GM18508 (cell line): ENCODE measurements at regions not wholly inside any gene's neighbourhood (a gene's known extent, or its start where the extent isn't known, plus 50 kb on each side); places are given as distances from the start of the nearest gene placed in this dataset.

Experiments used
- ATAC-seq: cut with Tn5 transposase; IDR thresholded peaks from one replicate; pipeline ENCODE4 v1.9.1; 2021; ENCODE audit warnings: moderate number of reproducible peaks; ENCODE audit not compliant: insufficient read depth, unreplicated experiment

GRCh38 chr3:56903231-56903782, 101.6 kb upstream of the ARHGEF3 start:
- no peak for ATAC-seq

DNA sequence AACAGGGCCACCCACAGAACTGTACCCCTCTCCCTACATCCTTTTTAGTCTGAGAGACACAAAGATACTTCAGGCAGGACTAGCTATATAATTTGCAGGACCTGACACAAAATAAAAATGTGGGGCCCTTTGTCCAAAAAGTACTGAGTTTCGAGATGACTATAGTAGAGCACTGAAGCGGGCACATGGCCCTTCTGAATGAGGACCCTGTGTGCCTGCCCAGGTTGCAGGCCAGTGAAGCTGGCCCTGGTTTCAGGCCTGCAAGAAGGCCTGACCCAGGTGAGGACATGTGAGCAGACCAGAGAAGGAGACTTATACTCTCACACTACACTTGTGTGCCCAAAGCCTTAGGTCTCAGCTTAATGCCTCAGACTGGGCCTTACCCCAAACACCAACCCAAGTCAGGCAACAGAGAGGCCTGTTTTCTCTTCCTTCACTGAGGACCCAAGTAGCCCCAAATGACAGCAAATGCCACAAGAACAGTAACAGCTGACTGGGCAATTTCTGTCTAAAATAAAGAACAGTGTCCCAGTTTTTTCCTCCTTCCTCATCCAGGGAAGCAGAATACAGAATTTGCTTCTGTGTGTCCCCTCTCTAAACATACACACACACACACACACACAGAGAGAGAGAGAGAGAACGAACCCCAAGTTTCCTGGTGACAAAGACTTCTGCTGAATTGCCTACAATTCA, 100.9 kb upstream of the ARHGEF3 start:
- no peak for ATAC-seq

- ATAC-seq: no peak
These were observed 99.1 kb upstream of the ARHGEF3 start for GRCh38 chr3:56900801-56901200.

DNA sequence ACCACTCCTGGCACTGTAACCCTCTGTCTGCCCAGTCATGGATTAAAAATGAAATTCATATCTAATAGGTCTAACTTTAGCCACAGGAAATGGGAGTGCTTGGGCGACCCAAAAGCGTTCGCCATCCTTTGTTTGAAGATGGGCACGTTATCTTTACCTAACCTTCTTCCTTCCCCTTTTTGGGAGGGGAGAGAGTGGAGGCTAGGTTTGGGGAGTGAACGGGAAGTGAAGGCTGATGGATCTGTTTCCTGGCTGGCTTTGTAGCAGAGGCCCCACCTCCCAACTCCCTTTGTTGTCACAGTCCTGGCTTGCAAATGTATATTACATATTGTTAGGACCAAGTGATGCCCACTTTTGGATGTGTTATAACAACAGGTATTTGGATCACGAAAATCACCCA, 98.1 kb upstream of the ARHGEF3 start:
- ATAC-seq: no peak

GRCh38 chr3:56899078-56899477, 97.3 kb upstream of the ARHGEF3 start:
- no peak for ATAC-seq

DNA sequence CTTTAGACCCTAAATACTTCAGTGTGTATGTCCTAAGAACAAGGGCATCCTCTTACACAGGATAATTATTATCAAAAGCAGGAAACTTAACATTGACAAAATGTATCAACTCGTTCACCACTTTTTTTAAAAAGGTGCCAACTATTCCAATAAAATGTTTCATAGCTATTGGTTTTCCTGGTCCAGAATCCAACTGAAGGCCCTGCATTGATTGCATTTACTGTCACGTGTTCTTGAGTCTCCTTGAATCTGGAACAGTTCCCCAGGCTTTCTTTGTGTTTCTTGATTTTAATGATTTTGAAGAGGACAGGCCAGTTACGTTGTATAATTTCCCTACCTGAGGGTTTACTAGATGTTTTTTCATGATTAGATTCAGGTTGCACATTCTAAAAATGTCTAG, 94.6 kb upstream of the ARHGEF3 start:
- no peak for ATAC-seq

GRCh38 chr3:56894881-56895431, 93.2 kb upstream of the ARHGEF3 start:
- ATAC-seq: no peak

DNA sequence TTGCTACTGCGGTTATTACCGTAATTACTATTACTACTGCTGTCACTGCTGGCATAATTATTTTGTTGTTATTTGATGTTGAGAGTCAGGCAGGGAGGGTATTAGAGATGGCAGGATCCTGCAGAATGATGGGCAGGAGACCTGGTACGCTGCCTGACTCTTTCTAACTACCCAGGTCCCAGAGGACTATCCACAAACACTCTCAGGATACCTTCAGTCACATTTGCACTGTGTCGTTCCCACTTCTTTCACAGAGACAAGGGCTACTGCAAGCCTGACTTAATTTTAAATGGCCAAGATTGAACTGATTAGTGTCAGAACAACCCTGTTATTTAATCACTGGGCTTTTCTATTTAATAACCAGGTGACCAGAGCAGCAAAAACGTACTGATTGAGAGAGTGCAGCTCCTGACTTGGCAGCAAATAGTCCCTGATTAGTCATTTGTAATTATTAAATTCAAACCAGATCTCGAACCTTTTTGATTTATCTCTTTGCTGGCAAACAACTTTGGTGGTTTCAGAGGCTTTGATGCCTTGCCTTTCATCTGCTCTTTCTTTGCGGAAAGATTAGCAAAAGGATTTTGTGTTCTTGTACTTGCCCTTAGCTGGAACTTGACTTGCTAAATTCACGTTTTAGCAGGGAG, 88.8 kb upstream of the ARHGEF3 start:
- ATAC-seq: no peak

- no peak for ATAC-seq
These were observed 87.4 kb upstream of the ARHGEF3 start for GRCh38 chr3:56889131-56889530.

GRCh38 chr3:56887402-56888025, 85.8 kb upstream of the ARHGEF3 start:
- no peak for ATAC-seq

DNA sequence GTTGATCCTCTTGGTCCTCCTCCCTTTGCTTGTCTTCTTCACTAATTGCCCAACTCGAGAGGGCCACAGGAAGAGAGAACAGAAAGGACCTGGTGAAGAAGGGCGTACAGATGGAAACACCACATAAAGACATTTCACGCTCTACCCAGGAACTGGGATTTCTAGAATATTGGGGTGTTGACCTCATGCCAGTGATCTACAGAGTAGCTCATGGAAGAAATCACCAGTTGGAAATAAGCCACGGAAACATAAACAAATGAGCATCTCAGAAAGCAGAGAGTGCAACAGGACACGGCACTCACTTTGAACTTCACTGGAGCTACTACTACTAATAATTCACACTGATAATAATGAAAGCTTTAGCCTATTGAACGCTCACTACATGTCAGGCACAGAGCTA, 84.6 kb upstream of the ARHGEF3 start:
- no peak for ATAC-seq

- ATAC-seq: no peak
These were observed 84.1 kb upstream of the ARHGEF3 start for GRCh38 chr3:56885879-56886278.

- no peak for ATAC-seq
These were observed 83.7 kb upstream of the ARHGEF3 start for GRCh38 chr3:56885453-56885852.

DNA sequence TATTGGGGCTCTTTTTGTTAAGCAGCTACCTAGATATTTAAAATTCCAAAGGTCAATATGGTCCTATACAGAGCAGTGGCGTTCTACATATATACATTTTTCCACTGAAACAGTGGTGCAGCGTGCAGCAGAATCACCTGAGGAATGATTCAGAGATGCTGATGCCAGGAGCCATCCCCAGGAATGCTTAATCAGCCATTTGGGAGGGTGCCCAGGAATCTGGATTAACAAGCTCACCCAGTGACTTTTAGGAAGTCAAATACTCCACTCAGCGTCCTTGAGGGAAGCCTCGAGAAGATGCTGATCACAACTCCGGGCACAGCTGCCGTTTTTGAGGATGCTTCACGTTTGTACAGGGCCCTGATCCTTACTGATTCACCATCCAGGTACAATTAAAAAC, 82.6 kb upstream of the ARHGEF3 start:
- ATAC-seq: no peak

DNA sequence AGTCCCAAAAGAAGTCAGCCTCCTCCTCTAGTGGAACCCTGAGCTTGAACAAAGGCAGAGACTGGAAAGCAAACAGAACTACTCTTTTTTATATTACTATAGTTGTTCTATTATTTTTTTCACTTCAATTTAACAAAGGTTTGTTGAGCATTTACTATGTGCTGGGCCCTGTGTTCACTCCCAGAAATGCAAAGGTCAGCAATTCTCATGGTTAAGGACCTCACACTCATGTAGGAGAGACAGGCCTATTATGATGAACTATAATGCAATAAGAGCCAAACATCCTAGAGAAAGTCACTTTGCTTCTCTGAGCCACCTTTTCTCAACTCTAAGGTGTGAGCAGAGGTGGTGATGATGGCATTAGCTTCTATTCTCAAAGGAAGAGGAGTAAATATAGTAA, 82.1 kb upstream of the ARHGEF3 start:
- no peak for ATAC-seq

DNA sequence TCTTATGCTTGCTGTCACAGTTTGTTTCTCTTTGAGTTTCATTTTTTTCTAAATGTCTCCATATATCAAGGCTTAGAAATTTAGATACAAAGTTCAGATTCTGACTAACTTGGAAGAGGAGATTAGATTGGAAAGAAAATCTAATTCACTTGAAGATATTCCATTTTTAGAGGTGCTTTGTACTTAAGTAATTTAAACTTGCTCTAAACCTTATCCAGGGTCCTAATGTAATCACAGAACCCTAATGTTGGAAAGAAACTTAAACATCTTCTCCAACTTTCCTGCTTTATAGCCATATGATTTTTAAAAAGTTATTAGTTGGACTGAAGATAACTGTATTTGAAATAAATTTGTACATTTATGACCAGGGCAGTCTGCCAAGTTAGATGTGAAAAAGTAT, 81.1 kb upstream of the ARHGEF3 start:
- ATAC-seq: no peak

DNA sequence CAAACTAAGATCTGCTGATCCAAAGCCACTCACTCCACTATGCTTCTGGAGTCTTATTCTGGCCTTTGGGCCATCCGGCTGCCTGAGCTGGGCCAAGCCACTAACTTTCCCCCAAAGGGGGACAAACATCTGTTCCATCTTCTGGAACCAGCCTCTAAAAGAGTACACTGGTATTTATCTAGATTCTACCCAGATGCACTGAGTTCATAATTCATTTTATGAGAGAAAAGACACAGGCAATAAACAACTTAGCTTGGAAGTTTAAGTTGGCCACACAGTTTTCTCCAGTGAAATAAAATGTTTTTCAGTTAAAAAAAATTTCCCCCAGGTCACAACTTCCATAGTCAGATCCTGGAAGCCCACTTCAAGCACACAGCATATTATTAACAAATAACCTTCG, 80.1 kb upstream of the ARHGEF3 start:
- ATAC-seq: no peak

GRCh38 chr3:56880720-56881575, 79.2 kb upstream of the ARHGEF3 start:
- no peak for ATAC-seq

GRCh38 chr3:56879436-56880215, 77.9 kb upstream of the ARHGEF3 start:
- ATAC-seq: no peak

DNA sequence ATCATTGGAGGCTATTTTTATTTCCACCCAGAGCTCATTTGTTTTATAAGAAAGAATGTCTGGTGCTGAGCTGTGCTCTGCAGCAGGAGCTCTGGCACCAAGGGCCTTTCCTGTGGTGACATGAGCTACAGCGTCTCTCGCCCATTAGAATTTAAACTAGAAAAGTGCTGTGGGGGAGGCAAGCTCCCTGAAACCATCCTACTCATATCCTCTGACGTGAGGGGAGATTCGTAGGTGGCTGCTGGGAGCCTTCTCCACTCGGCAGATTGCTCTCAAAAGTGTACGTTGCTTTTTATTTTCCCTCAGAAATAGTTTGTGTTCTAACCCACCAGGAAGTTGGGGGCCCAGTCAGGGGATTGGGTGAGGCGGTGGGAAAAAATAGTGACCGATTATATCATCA, 76.3 kb upstream of the ARHGEF3 start:
- ATAC-seq: no peak
